8988T (cell line): ENCODE measurements at regions not wholly inside any gene's neighbourhood (a gene's known extent, or its start where the extent isn't known, plus 50 kb on each side); places are given as distances from the start of the nearest gene placed in this dataset.
"Not testable (repeated sequence)": the region's sequence is repeated elsewhere in the genome, so short reads cannot be mapped to it uniquely, and the experiment has no call there.

ENCODE experiments used
- DNase-seq: peaks from one replicate; pipeline ENCODE4 v3.0.0; 2011

DNA sequence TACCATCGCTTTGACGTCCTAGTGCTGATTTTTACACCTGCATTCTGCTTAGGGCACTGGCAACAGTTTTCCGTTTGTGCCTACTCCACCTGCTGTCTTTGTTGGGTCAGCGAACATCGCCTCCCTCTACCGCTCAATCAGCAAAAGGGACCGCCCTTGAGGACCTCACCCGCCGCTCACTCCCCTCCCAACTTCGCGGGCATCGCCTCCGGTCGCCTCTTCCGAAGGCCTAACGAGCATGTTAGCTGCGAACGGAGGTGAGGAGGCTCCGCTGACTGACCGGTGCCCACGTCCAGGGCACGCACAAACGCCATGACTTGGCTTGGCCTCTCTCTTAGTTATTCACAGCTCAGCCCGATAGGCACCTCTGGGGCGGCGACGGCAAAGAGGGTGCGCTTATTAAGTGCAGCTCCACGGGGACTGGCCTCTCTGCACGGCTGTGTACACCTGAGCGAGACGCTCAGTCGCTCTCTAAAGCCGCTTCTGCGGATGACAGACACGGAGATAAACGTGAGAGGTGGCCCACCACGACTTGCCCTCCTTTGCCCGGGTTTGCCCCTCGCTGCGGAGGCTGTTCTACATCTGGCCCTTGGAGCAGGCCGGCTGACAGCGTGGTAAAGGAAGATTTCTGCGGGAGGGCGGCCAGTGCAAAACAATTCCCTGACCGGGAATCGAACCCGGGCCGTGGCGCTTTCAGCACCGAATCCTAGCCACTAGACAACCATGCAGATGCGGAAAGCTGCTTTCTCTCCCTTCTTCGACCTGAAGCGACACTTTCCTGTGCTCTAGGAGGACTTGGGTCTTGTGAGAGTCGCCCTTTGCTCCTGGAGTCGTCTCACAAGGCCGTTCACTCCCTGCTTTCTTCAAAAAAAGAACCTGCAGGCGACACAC, 81.6 kb upstream of the FCGR1A start:
- not testable (repeated sequence) for DNase-seq

DNA sequence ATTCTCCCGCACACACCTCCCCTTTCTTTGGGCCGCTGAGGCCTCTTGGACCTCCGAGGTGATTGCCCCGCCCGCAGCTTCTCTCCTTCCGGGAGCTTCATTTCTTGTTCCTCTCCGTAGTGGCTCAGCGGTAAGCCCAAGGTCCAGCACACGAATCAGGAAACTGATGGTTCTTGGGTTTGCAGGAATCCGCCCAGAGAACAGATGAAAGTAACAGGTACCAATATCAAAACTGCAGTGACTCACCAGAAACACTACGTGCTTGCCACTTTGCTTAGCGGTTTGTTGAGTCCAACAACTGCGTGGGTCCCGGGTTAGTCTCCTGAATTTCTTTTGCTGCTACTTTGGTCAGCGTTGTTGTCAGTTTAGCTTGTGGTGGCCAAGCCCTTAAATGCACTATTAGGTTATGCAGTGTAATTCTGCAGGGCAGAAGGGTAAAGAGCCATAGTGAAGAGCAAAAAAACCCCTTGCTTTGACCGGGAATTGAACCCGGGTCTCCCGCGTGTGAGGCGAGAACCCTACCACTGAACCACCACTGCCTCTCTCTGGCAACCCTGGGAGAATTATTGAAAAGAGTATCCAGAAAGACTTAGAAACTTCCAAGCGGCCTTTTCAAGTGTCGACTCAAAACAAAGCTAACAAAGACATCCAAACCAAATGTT, 74.2 kb upstream of the FCGR1A start:
- DNase-seq: peak; percentile 5

- not testable (repeated sequence) for DNase-seq
Observed at GRCh38 chr1:149711651-149712050, 70.8 kb upstream of the FCGR1A start.

DNA sequence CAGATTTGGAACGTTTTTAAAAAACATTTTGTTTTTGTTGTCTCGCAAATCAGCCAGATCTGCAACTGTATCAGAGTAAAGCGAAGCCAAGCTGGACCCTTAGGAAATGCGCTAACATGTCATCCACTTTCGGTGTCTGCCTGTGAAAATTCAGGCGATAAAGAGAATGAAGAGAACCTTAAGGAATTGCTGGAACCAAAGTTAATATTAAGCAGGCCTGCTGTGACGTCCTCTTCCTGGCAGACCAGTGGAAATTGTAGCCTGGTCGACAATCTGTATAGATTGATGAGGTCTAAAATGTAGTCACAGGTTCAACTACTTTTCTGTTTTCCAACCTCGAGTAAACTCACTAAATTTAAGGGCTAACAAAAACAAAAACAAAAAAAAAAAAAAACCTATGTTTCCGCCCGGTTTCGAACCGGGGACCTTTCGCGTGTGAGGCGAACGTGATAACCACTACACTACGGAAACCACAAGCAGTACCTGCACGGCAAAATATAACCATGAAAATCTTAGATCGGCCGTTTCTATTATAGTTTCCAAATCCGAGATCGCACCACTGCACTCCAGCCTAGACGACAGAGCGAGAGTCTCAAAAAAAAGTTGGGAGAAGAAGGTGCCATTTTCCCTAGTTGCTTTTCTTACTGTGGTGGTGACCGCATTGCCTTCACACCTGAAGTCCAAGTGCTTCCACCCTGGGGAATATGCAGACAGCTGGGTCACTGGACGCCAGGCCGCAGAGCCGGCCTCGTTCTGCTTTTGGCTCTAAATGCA, 70.2 kb upstream of the FCGR1A start:
- DNase-seq: not testable (repeated sequence)

DNA sequence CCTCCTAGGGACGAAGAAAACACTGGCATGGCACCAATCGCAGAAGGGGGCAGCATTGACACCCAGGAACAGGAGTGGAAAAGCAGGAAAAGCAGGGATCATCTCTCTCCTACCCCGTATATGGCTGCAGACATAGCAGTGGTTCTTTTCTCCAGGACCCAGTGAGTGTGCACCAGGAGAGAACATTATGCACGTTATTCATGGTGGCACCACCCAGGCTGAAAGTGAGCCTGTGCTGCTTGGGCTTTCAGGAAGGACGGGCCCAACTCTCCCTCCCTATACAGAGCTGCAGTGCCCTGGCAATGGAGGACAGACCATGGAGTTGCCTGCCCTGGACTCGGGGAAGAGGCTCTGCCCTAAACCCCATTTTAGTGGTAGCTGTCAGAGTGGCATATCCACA, 69.0 kb upstream of the FCGR1A start:
- not testable (repeated sequence) for DNase-seq

- DNase-seq: not testable (repeated sequence)
Observed at GRCh38 chr1:149713952-149714351, 68.5 kb upstream of the FCGR1A start.

DNA sequence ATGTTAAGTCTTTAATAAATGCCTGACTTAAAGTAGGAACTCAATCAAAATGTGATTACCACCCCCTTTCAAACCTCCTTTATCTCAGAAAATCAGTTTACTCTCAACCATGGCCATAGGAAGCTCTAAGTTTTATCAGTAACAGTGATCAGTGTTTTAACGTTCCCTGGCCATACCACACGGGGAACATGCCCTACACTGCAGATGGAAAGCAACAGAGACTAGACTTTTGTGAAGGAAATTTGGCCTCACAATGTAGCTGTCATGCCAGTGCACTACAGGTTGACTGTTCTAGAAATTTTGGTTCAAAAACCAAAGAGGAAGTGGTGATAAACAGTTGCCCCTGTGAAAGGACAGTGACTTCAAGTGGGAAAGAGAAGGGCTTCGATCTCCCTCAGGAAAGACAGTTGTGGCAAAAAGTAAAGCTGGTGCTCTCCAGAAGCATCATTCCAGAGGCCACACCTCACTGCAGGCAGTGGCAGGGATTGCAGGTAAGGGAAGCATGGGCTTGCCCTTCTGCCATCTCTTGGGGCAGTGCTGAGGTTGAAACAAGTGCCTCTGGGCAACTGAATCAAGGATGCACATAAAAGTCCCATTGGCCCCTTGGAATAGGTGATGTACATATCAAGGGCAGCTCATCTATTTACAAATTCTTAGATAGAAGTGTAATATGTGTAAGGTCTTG, 57.7 kb upstream of the FCGR1A start:
- DNase-seq: not testable (repeated sequence)

GRCh38 chr1:149726688-149727087, 55.8 kb upstream of the FCGR1A start:
- not testable (repeated sequence) for DNase-seq

DNA sequence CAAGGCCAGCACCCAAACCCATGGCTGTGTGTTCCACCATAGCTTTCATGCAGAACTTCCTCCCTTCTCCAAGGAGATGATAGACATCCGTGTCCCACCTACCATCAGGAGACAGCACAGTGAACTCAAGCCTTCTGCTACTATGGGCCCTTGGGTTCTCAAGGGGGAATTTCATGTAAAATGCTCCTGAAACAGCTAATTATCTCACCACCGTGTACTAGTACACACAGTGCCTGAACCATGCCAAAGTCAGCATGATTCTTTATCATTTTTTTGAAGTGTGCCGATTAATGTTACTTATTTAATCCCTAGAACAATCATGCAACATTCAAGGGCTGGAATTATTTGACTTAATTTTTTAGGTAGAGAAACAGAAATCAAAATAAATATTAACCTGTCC, 53.9 kb upstream of the FCGR1A start:
- DNase-seq: not testable (repeated sequence)
